Osteocyte (in vitro differentiated cells): ENCODE measurements at regions not wholly inside any gene's neighbourhood (a gene's known extent, or its start where the extent isn't known, plus 50 kb on each side); places are given as distances from the start of the nearest gene placed in this dataset.

Source experiments
- DNase-seq: peaks from one replicate; pipeline ENCODE4 v3.0.0; 2021; ENCODE audit warnings: mixed read lengths; ENCODE audit not compliant: unreplicated experiment; ENCODE audit errors: extremely low spot score
- H3K27ac Mint-ChIP-seq: one replicate; pipeline ENCODE4 v1.8.0; 2021; ENCODE audit warnings: mild to moderate bottlenecking, mixed read lengths; ENCODE audit not compliant: unreplicated experiment
- H3K27me3 Mint-ChIP-seq: one replicate; pipeline ENCODE4 v1.8.0; 2021; ENCODE audit warnings: mixed read lengths; ENCODE audit not compliant: unreplicated experiment
- H3K36me3 Mint-ChIP-seq: one replicate; pipeline ENCODE4 v1.8.0; 2021; ENCODE audit warnings: mixed read lengths; ENCODE audit not compliant: unreplicated experiment
- H3K4me1 Mint-ChIP-seq: one replicate; pipeline ENCODE4 v1.8.0; 2021; ENCODE audit warnings: mixed read lengths; ENCODE audit not compliant: unreplicated experiment
- H3K4me3 Mint-ChIP-seq: one replicate; pipeline ENCODE4 v1.8.0; 2021; ENCODE audit warnings: mild to moderate bottlenecking, moderate library complexity, mixed read lengths; ENCODE audit not compliant: unreplicated experiment
- H3K9me3 Mint-ChIP-seq: one replicate; pipeline ENCODE4 v1.8.0; 2021; ENCODE audit warnings: mixed read lengths; ENCODE audit not compliant: unreplicated experiment
- CTCF ChIP-seq: fragments of 200-600 bp; sonication (generic); IDR thresholded peaks from 2 replicates; pipeline ENCODE4 v1.5.0; 2021; ENCODE audit warnings: antibody characterized with exemption, mild to moderate bottlenecking, moderate library complexity

GRCh38 chr7:42527004-42527403 lies 290.0 kb upstream of the GLI3 start:
- no peak for TF ChIP-seq CTCF
- Mint-ChIP-seq H3K9me3 (peaks cover 34% of the 10 kb centered on the region), H3K27ac (no peak overlapping the region), H3K27me3 (peaks cover 46% of the 10 kb centered on the region), H3K36me3 (peaks cover 5% of the 10 kb centered on the region), H3K4me1 (no peaks in the 10 kb centered on the region), H3K4me3 (no peak overlapping the region)
- DNase-seq, result no peak

- TF ChIP-seq CTCF, result no peak
- DNase-seq, result no peak
- H3K36me3 Mint-ChIP-seq, result no peaks in the 10 kb centered on the region
- peaks cover 50% of the 10 kb centered on the region for H3K27me3 Mint-ChIP-seq
- H3K4me1 Mint-ChIP-seq, result no peaks in the 10 kb centered on the region
- no peak overlapping the region for H3K27ac Mint-ChIP-seq
- no peak overlapping the region for H3K4me3 Mint-ChIP-seq
- peaks cover 14% of the 10 kb centered on the region for H3K9me3 Mint-ChIP-seq
Measured at GRCh38 chr7:42522227-42522991, 285.4 kb upstream of the GLI3 start.

GRCh38 chr7:42511027-42511426 lies 274.0 kb upstream of the GLI3 start:
- Mint-ChIP-seq H3K4me1 (no peaks in the 10 kb centered on the region), H3K9me3 (peaks cover 14% of the 10 kb centered on the region)
- TF ChIP-seq CTCF, result no peak

GRCh38 chr7:42506097-42506496 lies 269.1 kb upstream of the GLI3 start:
- no peak overlapping the region for H3K4me3 Mint-ChIP-seq
- TF ChIP-seq CTCF, result no peak
- H3K9me3 Mint-ChIP-seq, result peaks cover 16% of the 10 kb centered on the region
- no peak overlapping the region for H3K27ac Mint-ChIP-seq
- DNase-seq, result no peak
- H3K36me3 Mint-ChIP-seq, result no peaks in the 10 kb centered on the region
- peaks cover 28% of the 10 kb centered on the region for H3K27me3 Mint-ChIP-seq
- no peaks in the 10 kb centered on the region for H3K4me1 Mint-ChIP-seq

More at GRCh38 chr7:42511027-42511426, 274.0 kb upstream of the GLI3 start:
- Mint-ChIP-seq H3K27ac (no peak overlapping the region), H3K36me3 (no peaks in the 10 kb centered on the region), H3K4me3 (no peak overlapping the region), H3K27me3 (peaks cover 25% of the 10 kb centered on the region)
- DNase-seq, result no peak

GRCh38 chr7:42502022-42502421 lies 265.0 kb upstream of the GLI3 start:
- no peaks in the 10 kb centered on the region for H3K36me3 Mint-ChIP-seq

More at GRCh38 chr7:42502022-42502421, 265.0 kb upstream of the GLI3 start:
- no peak for TF ChIP-seq CTCF
- H3K4me3 Mint-ChIP-seq, result no peak overlapping the region
- H3K27me3 Mint-ChIP-seq, result peaks cover 31% of the 10 kb centered on the region
- H3K9me3 Mint-ChIP-seq, result peaks cover 12% of the 10 kb centered on the region
- no peak for DNase-seq
- no peak overlapping the region for H3K27ac Mint-ChIP-seq
- H3K4me1 Mint-ChIP-seq, result no peaks in the 10 kb centered on the region
